ENCODE measurements at regions not wholly inside any gene's neighbourhood (a gene's known extent, or its start where the extent isn't known, plus 50 kb on each side); places are given as distances from the start of the nearest gene placed in this dataset.
"Not testable (repeated sequence)": the region's sequence is repeated elsewhere in the genome, so short reads cannot be mapped to it uniquely, and the experiment has no call there.

- DNase-seq: no peak
Observed at GRCh38 chr2:67572721-67573435, 175.7 kb downstream of the ETAA1 start.

GRCh38 chr2:67574230-67574629, 177.1 kb downstream of the ETAA1 start:
- no peak for DNase-seq

- DNase-seq: no peak
Observed at GRCh38 chr2:67576226-67576625, 179.1 kb downstream of the ETAA1 start.

GRCh38 chr2:67576991-67577390, 179.9 kb downstream of the ETAA1 start:
- DNase-seq: no peak

- DNase-seq: no peak
Observed at GRCh38 chr2:67579216-67579615, 182.1 kb downstream of the ETAA1 start.

- DNase-seq: no peak
Observed at GRCh38 chr2:67579806-67580205, 182.7 kb downstream of the ETAA1 start.

- DNase-seq: no peak
Observed at GRCh38 chr2:67581751-67582150, 184.6 kb downstream of the ETAA1 start.

GRCh38 chr2:67583185-67583584, 186.1 kb downstream of the ETAA1 start:
- no peak for DNase-seq

GRCh38 chr2:67585400-67585799, 188.3 kb downstream of the ETAA1 start:
- DNase-seq: no peak

- not testable (repeated sequence) for DNase-seq
Observed at GRCh38 chr2:67589121-67589520, 192.0 kb downstream of the ETAA1 start.

- not testable (repeated sequence) for DNase-seq
Observed at GRCh38 chr2:67594522-67594921, 197.4 kb downstream of the ETAA1 start.

- no peak for DNase-seq
Observed at GRCh38 chr2:67596871-67597270, 199.7 kb downstream of the ETAA1 start.

GRCh38 chr2:67599561-67599960, 202.4 kb downstream of the ETAA1 start:
- no peak for DNase-seq

GRCh38 chr2:67600222-67600871, 203.2 kb downstream of the ETAA1 start:
- DNase-seq: no peak

- DNase-seq: no peak
Observed at GRCh38 chr2:67600946-67601345, 203.8 kb downstream of the ETAA1 start.

- DNase-seq: no peak
Observed at GRCh38 chr2:67604360-67604759, 207.2 kb downstream of the ETAA1 start.

GRCh38 chr2:67612576-67613042, 215.5 kb downstream of the ETAA1 start:
- DNase-seq: no peak

- DNase-seq: no peak
Observed at GRCh38 chr2:67613227-67613626, 216.1 kb downstream of the ETAA1 start.

GRCh38 chr2:67614454-67614853, 217.3 kb downstream of the ETAA1 start:
- DNase-seq: no peak

GRCh38 chr2:67616749-67617148, 219.6 kb downstream of the ETAA1 start:
- no peak for DNase-seq

- no peak for DNase-seq
Observed at GRCh38 chr2:67619204-67619603, 222.1 kb downstream of the ETAA1 start.

GRCh38 chr2:67623741-67624140, 226.6 kb downstream of the ETAA1 start:
- DNase-seq: not testable (repeated sequence)

- no peak for DNase-seq
Observed at GRCh38 chr2:67625178-67625577, 228.0 kb downstream of the ETAA1 start.

- DNase-seq: no peak
Observed at GRCh38 chr2:67625690-67626475, 228.8 kb downstream of the ETAA1 start.
